Motor neuron (in vitro differentiated cells): ENCODE measurements at regions not wholly inside any gene's neighbourhood (a gene's known extent, or its start where the extent isn't known, plus 50 kb on each side); places are given as distances from the start of the nearest gene placed in this dataset.

Experiments used
- ATAC-seq, 8 experiments: fragments of 200-7000 bp; cut with Tn5 transposase; replicated peaks in 6 of 8; 2 replicates each; pipeline ENCODE4 v1.8.0; 2021; ENCODE audit warnings: mild to moderate bottlenecking in 8 of 8, moderate library complexity in 8 of 8
- H3K27ac ChIP-seq, 2 donors: fragments of 250-450 bp; sonication (Bioruptor Pico); 2 replicates each; pipeline ENCODE4 v1.9.0; 2021; ENCODE audit warnings: antibody characterized with exemption in 2 of 2, mild to moderate bottlenecking in 2 of 2, moderate library complexity in 1 of 2
- H3K4me1 ChIP-seq, 2 donors: fragments of 250-450 bp; sonication (Bioruptor Pico); replicated peaks in 1 of 2; 2 replicates each; pipeline ENCODE4 v1.6.1; 2021; ENCODE audit warnings: antibody characterized with exemption in 2 of 2, mild to moderate bottlenecking in 2 of 2, moderate library complexity in 1 of 2
- H3K4me3 ChIP-seq, 5 donors: fragments of 250-450 bp; sonication (Bioruptor Pico); 2 replicates each; pipeline ENCODE4 v1.9.0; 2021; ENCODE audit warnings: antibody characterized with exemption in 5 of 5, mild to moderate bottlenecking in 5 of 5, moderate library complexity in 4 of 5
- WGBS, 10 experiments: fragments of 450-650 bp; shearing (Covaris generic); methylation state at CpG; one replicate each; pipeline ENCODE4 v1.0.0; 2022; 5-methylcytosine and 5-hydroxymethylcytosine counted together
- in situ Hi-C, 9 experiments: fragments of 400-800 bp; cut with MboI; loops; one replicate each; pipeline ENCODE4 v1.15.0; 2021; ENCODE audit warnings: low sequenced_read_pairs in 9 of 9, low pct_unique_long_range_greater_than_20kb in 2 of 9; ENCODE audit not compliant: unreplicated experiment in 9 of 9

GRCh38 chr16:55047331-55047730, 116.7 kb downstream of the IRX5 start:
- in situ Hi-C loops = no loop called here
- H3K4me1 ChIP-seq = peaks cover 0 to 6% of the 10 kb centered on the region in 2 donors
- no peak overlapping the region for H3K27ac ChIP-seq
- ATAC-seq = no peak
- 80 to 100% (median 100%) methylated on average over 1 to 4 of the region's 4 CpGs; no CpG with 5 or more reads in 3 of the 10 experiments for WGBS, 10 experiments
- no peak overlapping the region for H3K4me3 ChIP-seq

GRCh38 chr16:55047903-55048497, 117.3 kb downstream of the IRX5 start:
- no peak for ATAC-seq
- Histone ChIP-seq H3K4me1 (peaks cover 0 to 6% of the 10 kb centered on the region in 2 donors), H3K4me3 (no peak overlapping the region), H3K27ac (no peak overlapping the region)
- in situ Hi-C loops = no loop called here
- 40 to 100% (median 83%) methylated on average over 1 to 4 of the region's 8 CpGs; no CpG with 5 or more reads in 7 of the 10 experiments for WGBS, 10 experiments

GRCh38 chr16:55048745-55049144, 118.1 kb downstream of the IRX5 start:
- no peak for ATAC-seq
- in situ Hi-C loops = no loop called here
- peaks cover 0 to 6% of the 10 kb centered on the region in 2 donors for H3K4me1 ChIP-seq
- 73 to 100% (median 90%) methylated on average over 1 to 3 of the region's 5 CpGs; no CpG with 5 or more reads in 1 of the 10 experiments for WGBS, 10 experiments
- no peak overlapping the region for H3K4me3 ChIP-seq
- no peak overlapping the region for H3K27ac ChIP-seq

DNA sequence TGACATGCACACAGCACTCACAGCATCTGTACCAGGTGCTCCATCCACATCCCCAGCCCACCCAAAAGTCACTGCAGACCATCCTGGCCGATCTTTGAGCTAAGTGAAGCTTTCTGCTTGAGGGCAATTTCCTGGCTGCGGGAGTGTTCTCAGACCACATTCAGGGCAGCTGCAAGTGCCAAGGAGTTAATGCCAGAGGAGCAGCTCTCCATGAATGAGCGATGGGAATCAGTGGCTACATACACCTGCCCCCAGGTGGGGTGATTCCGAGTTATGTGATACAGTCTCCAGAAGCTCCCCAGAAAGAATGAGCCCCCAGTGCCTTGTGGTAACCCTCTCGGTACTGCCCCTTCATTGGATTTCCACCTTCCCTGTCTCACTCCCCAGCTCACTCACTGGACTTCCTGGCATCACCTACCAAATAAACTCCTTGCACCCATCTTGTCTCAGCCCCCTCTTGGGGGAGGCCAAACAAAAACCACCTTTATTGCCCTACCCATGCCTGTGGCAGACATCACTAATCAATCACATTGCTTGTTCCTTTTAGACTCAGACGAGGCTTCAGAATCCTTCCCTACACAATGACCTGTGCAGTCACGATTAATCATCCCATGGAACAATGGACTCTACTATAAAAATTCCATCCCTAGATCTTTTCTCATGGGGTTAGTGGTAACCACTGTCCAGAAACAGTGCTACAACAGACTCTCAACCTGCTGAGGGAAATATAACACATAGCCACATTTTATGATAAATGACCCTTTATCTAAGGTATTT, 121.1 kb downstream of the IRX5 start:
- peaks cover 0 to 5% of the 10 kb centered on the region in 2 donors for H3K4me1 ChIP-seq
- WGBS, 10 experiments = 60 to 100% (median 83%) methylated on average over 1 to 5 of the region's 7 CpGs; no CpG with 5 or more reads in 4 of the 10 experiments
- ATAC-seq = no peak
- no peak overlapping the region for H3K4me3 ChIP-seq
- in situ Hi-C loops = no loop called here
- H3K27ac ChIP-seq = no peak overlapping the region

DNA sequence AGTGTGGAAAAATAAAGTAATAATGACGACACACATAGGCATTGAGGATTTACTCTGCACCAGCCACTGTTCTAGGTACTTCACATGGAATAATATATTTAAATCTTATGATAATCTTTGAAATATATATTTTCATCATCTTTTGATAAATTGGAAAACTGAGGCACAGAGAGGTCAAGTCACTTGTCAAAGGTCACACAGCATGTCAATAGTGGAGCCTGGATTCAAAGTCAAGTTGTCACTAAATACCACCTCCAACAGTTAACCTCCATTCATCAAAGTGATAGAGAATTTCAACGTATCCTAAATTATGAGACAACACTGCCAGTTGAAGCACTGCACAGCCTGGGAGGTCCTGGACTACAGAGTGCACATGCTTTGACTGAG, 121.7 kb downstream of the IRX5 start:
- no peak overlapping the region for H3K27ac ChIP-seq
- 33 to 100% (median 83%) methylated on average over 1 to 2 of the region's 2 CpGs; no CpG with 5 or more reads in 5 of the 10 experiments for WGBS, 10 experiments
- no peaks in the 10 kb centered on the region for H3K4me1 ChIP-seq
- H3K4me3 ChIP-seq = no peak overlapping the region
- in situ Hi-C loops = no loop called here
- no peak for ATAC-seq

DNA sequence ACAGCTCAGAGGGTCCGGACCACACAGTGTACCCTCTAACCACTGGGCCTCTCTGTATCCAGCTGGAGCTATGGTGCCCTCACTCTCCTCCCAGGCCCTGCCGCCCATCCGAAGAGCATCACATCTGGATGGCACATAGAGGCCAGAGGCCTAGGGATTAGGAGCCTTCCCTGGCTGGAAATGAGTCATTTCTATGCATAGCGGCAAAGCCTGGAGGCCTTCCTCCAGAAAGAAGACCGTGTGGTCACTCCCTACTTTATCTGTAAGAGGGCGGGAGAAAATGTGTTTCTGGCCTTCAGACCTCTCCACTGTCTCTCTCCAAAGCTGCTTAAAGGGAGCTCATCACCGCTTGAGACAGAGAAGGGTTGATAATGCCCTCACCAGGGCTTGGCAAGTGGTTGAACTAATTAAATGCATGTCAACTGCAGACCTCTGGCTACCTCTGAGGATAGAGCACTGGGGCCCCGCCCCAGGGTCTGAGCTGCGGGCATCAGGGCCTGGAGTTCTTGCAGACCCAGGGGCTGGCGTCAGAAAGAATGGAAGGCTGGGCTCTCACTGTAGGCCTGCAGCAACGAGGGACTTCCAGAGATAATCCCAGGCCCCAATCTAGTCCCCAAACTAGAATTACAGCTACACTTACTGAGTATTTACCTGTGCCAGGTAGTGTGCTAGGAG, 122.2 kb downstream of the IRX5 start:
- 0 to 100% (median 52%) methylated on average over 1 to 5 of the region's 11 CpGs; no CpG with 5 or more reads in 4 of the 10 experiments for WGBS, 10 experiments
- in situ Hi-C loops = no loop called here
- no peaks in the 10 kb centered on the region for H3K4me1 ChIP-seq
- H3K4me3 ChIP-seq = no peak overlapping the region
- ATAC-seq = peak in 3 of 8 experiments; percentile 92 to 98 (median 97)
- no peak overlapping the region for H3K27ac ChIP-seq

DNA sequence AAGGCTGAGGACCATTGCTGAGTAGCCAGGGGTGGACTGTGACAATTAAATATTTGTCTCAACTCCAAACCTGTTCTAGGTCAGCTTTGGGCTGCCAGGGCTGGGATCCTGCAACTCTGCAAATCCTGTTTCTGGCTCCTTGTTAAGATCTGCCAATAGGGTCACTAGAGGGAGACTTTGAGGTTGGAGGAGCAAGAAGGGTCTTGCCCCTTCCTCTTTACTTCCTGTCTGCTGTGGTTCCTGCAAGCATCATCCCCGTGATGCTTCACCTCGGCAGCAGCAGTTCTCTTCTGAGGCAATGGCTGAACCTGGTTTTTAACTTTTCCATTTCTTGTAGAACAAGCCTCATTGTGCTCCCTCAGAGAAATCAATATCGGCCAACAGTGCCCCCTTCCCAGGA, 124.6 kb downstream of the IRX5 start:
- no peak overlapping the region for H3K27ac ChIP-seq
- no peaks in the 10 kb centered on the region for H3K4me1 ChIP-seq
- in situ Hi-C loops = no loop called here
- H3K4me3 ChIP-seq = no peak overlapping the region
- no peak for ATAC-seq
- 56 to 100% (median 100%) methylated on average over 1 to 3 of the region's 3 CpGs; no CpG with 5 or more reads in 4 of the 10 experiments for WGBS, 10 experiments

GRCh38 chr16:55056585-55057401, 126.1 kb downstream of the IRX5 start:
- peak; percentile 21 to 80 (median 66) for ATAC-seq
- WGBS, 10 experiments = 0 to 11% (median 4%) methylated on average over 3 to 41 of the region's 64 CpGs; no CpG with 5 or more reads in 2 of the 10 experiments
- H3K27ac ChIP-seq = no peak overlapping the region
- in situ Hi-C loops = no loop called here
- peak overlapping the region; percentile 10 to 33 (median 23) for H3K4me3 ChIP-seq
- no peaks in the 10 kb centered on the region for H3K4me1 ChIP-seq

GRCh38 chr16:55057866-55058265, 127.2 kb downstream of the IRX5 start:
- ATAC-seq = no peak
- H3K4me1 ChIP-seq = no peaks in the 10 kb centered on the region
- H3K4me3 ChIP-seq = no peak overlapping the region
- 0 to 86% (median 72%) methylated on average over 1 to 4 of the region's 6 CpGs; no CpG with 5 or more reads in 6 of the 10 experiments for WGBS, 10 experiments
- in situ Hi-C loops = no loop called here
- no peak overlapping the region for H3K27ac ChIP-seq

DNA sequence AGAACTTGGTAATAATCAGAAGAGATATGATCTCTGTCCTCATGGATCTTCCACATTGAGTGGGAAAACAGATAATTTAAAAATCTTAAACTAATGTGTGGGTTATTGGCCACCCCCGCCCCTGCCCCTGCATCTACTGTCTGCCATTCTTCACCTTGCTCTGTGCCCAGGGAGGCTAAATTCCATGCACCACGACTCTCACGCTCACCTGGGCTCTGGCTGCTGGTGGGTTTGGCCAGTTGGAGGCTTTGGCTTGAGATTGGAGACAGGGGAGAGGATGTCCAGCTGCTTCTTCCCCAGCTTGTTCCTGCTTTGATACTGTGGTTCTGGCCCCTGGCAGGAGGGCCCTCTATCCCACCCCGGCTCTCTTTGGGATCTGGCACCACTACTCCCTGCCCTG, 127.9 kb downstream of the IRX5 start:
- no peak for ATAC-seq
- WGBS, 10 experiments = 58 to 100% (median 87%) methylated on average over 1 to 3 of the region's 4 CpGs; no CpG with 5 or more reads in 5 of the 10 experiments
- no peak overlapping the region for H3K27ac ChIP-seq
- no peak overlapping the region for H3K4me3 ChIP-seq
- in situ Hi-C loops = no loop called here
- H3K4me1 ChIP-seq = no peaks in the 10 kb centered on the region

GRCh38 chr16:55059146-55059545, 128.5 kb downstream of the IRX5 start:
- Histone ChIP-seq H3K4me3 (no peak overlapping the region), H3K27ac (no peak overlapping the region), H3K4me1 (no peaks in the 10 kb centered on the region)
- ATAC-seq = no peak
- in situ Hi-C loops = no loop called here
- WGBS, 10 experiments = 20 to 67% (median 50%) methylated on average over 1 to 2 of the region's 2 CpGs; no CpG with 5 or more reads in 4 of the 10 experiments

GRCh38 chr16:55061126-55061525, 130.5 kb downstream of the IRX5 start:
- in situ Hi-C loops = no loop called here
- WGBS, 10 experiments = 83 to 100% methylated on average over 1 of the region's 1 CpG; no CpG with 5 or more reads in 8 of the 10 experiments
- Histone ChIP-seq H3K4me1 (no peaks in the 10 kb centered on the region), H3K27ac (no peak overlapping the region), H3K4me3 (no peak overlapping the region)
- ATAC-seq = no peak
